Brain microvascular endothelial cell (primary cell): ENCODE measurements at regions not wholly inside any gene's neighbourhood (a gene's known extent, or its start where the extent isn't known, plus 50 kb on each side); places are given as distances from the start of the nearest gene placed in this dataset.

Experiments used
- DNase-seq: peaks from one replicate; pipeline ENCODE4 v3.0.0-alpha.2; 2020
- H3K27ac ChIP-seq: fragments of 250-450 bp; sonication (Bioruptor Pico); 2 replicates; pipeline ENCODE4 v1.5.1; 2020; ENCODE audit warnings: mild to moderate bottlenecking, moderate library complexity
- H3K27me3 ChIP-seq: fragments of 250-450 bp; sonication (Bioruptor Pico); replicated peaks from 2 replicates; pipeline ENCODE4 v1.5.1; 2020; ENCODE audit warnings: mild to moderate bottlenecking
- H3K36me3 ChIP-seq: fragments of 250-450 bp; sonication (Bioruptor Pico); replicated peaks from 2 replicates; pipeline ENCODE4 v1.5.1; 2020; ENCODE audit warnings: mild to moderate bottlenecking
- H3K4me3 ChIP-seq: 2 replicates; pipeline ENCODE4 v1.5.1; 2011; ENCODE audit warnings: low read depth, mild to moderate bottlenecking, control low read depth, low read length, moderate library complexity
- CTCF ChIP-seq: IDR thresholded peaks from 2 replicates; pipeline ENCODE4 v1.5.1; 2011; ENCODE audit warnings: low read depth, mild to moderate bottlenecking, moderate library complexity, low read length, control low read depth, inconsistent platforms; ENCODE audit errors: missing control alignments
- in situ Hi-C: cut with HindIII; loops from 2 replicates; pipeline ENCODE4 v1.10.0; 2017; ENCODE audit warnings: low sequenced_read_pairs, low pct_ligation_motif_present

- no peak overlapping the region for H3K4me3 ChIP-seq
- DNase-seq = no peak
- H3K36me3 ChIP-seq = no peaks in the 10 kb centered on the region
- H3K27me3 ChIP-seq = no peaks in the 10 kb centered on the region
- in situ Hi-C loops = no loop called here
- no peak overlapping the region for H3K27ac ChIP-seq
- no peak for TF ChIP-seq CTCF
Measured at GRCh38 chr3:110479731-110480130, 591.9 kb upstream of the NECTIN3 start.

- H3K27me3 ChIP-seq = no peaks in the 10 kb centered on the region
- no peak overlapping the region for H3K27ac ChIP-seq
- in situ Hi-C loops = no loop called here
- DNase-seq = no peak
- TF ChIP-seq CTCF = no peak
- H3K36me3 ChIP-seq = no peaks in the 10 kb centered on the region
- no peak overlapping the region for H3K4me3 ChIP-seq
Measured at GRCh38 chr3:110485389-110485788, 586.2 kb upstream of the NECTIN3 start.

GRCh38 chr3:110487840-110488239 is 583.8 kb upstream of the NECTIN3 start:
- no peak for TF ChIP-seq CTCF
- in situ Hi-C loops = no loop called here
- Histone ChIP-seq H3K27ac (no peak overlapping the region), H3K27me3 (no peaks in the 10 kb centered on the region), H3K36me3 (no peaks in the 10 kb centered on the region), H3K4me3 (no peak overlapping the region)
- no peak for DNase-seq

- TF ChIP-seq CTCF = no peak
- Histone ChIP-seq H3K36me3 (no peaks in the 10 kb centered on the region), H3K27ac (no peak overlapping the region), H3K27me3 (no peaks in the 10 kb centered on the region), H3K4me3 (no peak overlapping the region)
- DNase-seq = no peak
- in situ Hi-C loops = no loop called here
Measured at GRCh38 chr3:110491413-110491812, 580.2 kb upstream of the NECTIN3 start.

- Histone ChIP-seq H3K4me3 (no peak overlapping the region), H3K27me3 (no peaks in the 10 kb centered on the region), H3K27ac (no peak overlapping the region), H3K36me3 (no peaks in the 10 kb centered on the region)
- TF ChIP-seq CTCF = no peak
- DNase-seq = no peak
- in situ Hi-C loops = no loop called here
Measured at GRCh38 chr3:110492876-110493275, 578.7 kb upstream of the NECTIN3 start.

GRCh38 chr3:110493438-110494092 is 578.1 kb upstream of the NECTIN3 start:
- no peak for TF ChIP-seq CTCF
- Histone ChIP-seq H3K4me3 (no peak overlapping the region), H3K27ac (no peak overlapping the region), H3K27me3 (no peaks in the 10 kb centered on the region), H3K36me3 (no peaks in the 10 kb centered on the region)
- in situ Hi-C loops = no loop called here
- no peak for DNase-seq
